RWPE2 (cell line): ENCODE measurements at regions not wholly inside any gene's neighbourhood (a gene's known extent, or its start where the extent isn't known, plus 50 kb on each side); places are given as distances from the start of the nearest gene placed in this dataset.

ENCODE experiments used
- ATAC-seq: fragments of 200-7000 bp; cut with Tn5 transposase; 3 replicates; pipeline ENCODE4 v1.9.1; 2021; ENCODE audit warnings: low read depth
- DNase-seq: peaks from one replicate; pipeline ENCODE4 v3.0.0-alpha.2; 2020; ENCODE audit warnings: low spot score
- H3K27ac ChIP-seq: fragments of 450-650 bp; 2 replicates; pipeline ENCODE4 v1.5.1; 2017; ENCODE audit warnings: mild to moderate bottlenecking; ENCODE audit not compliant: poor library complexity, severe bottlenecking
- H3K27me3 ChIP-seq: fragments of 250-450 bp; sonication (Bioruptor Pico); 2 replicates; pipeline ENCODE4 v1.5.1; 2021; ENCODE audit warnings: mild to moderate bottlenecking, moderate library complexity; ENCODE audit not compliant: insufficient read depth, poor library complexity, severe bottlenecking
- H3K36me3 ChIP-seq: fragments of 250-450 bp; sonication (Bioruptor Pico); 2 replicates; pipeline ENCODE4 v1.5.1; 2020; ENCODE audit warnings: low read depth, mild to moderate bottlenecking, moderate library complexity
- H3K4me1 ChIP-seq: fragments of 250-450 bp; sonication (Bioruptor Pico); 2 replicates; pipeline ENCODE4 v1.5.1; 2021; ENCODE audit warnings: mild to moderate bottlenecking, moderate library complexity; ENCODE audit not compliant: insufficient read depth, poor library complexity, severe bottlenecking
- H3K4me3 ChIP-seq: fragments of 250-450 bp; sonication (Bioruptor Pico); 2 replicates; pipeline ENCODE4 v1.5.1; 2021; ENCODE audit warnings: mild to moderate bottlenecking, moderate library complexity; ENCODE audit not compliant: severe bottlenecking
- H3K9me3 ChIP-seq: fragments of 250-450 bp; sonication (Bioruptor Pico); 2 replicates; pipeline ENCODE4 v1.5.1; 2021; ENCODE audit warnings: mild to moderate bottlenecking, moderate library complexity; ENCODE audit not compliant: severe bottlenecking
- TF ChIP-seq, protein P1 (sequence below): fragments of 450-650 bp; IDR thresholded peaks from one replicate; pipeline ENCODE4 v1.5.1; 2017; ENCODE audit warnings: mild to moderate bottlenecking, moderate library complexity; ENCODE audit not compliant: poor library complexity, severe bottlenecking

DNA sequence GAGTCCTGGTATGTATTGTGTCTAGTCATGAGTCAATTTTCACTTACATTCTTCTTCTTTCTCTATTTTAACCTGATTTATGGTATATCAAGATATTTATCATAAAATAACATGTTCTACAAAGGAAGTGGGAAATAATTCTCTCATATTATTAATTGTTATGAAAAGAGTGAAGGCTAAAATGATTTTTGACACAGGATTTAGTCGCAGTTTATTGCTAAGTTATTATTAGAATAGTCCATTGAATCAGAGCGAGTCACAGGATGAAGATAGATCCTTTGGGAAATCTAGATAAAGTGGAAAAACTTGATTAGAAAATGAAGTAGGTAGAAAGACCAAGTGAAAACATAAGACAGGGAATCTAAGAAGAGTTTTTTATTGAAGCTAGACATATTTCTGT lies 184.3 kb upstream of the DGKB start:
- no peak for DNase-seq
- Histone ChIP-seq H3K27ac (no peak overlapping the region), H3K4me1 (no peaks in the 10 kb centered on the region), H3K9me3 (no peaks in the 10 kb centered on the region), H3K27me3 (peaks cover 3% of the 10 kb centered on the region), H3K4me3 (no peak overlapping the region), H3K36me3 (no peaks in the 10 kb centered on the region)
- TF ChIP-seq, protein P1, sequence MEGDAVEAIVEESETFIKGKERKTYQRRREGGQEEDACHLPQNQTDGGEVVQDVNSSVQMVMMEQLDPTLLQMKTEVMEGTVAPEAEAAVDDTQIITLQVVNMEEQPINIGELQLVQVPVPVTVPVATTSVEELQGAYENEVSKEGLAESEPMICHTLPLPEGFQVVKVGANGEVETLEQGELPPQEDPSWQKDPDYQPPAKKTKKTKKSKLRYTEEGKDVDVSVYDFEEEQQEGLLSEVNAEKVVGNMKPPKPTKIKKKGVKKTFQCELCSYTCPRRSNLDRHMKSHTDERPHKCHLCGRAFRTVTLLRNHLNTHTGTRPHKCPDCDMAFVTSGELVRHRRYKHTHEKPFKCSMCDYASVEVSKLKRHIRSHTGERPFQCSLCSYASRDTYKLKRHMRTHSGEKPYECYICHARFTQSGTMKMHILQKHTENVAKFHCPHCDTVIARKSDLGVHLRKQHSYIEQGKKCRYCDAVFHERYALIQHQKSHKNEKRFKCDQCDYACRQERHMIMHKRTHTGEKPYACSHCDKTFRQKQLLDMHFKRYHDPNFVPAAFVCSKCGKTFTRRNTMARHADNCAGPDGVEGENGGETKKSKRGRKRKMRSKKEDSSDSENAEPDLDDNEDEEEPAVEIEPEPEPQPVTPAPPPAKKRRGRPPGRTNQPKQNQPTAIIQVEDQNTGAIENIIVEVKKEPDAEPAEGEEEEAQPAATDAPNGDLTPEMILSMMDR = no peak
- no peak for ATAC-seq

GRCh38 chr7:15086131-15086611 lies 183.6 kb upstream of the DGKB start:
- H3K36me3 ChIP-seq = no peaks in the 10 kb centered on the region
- H3K27me3 ChIP-seq = peaks cover 3% of the 10 kb centered on the region
- TF ChIP-seq, protein P1 = no peak
- no peak overlapping the region for H3K4me3 ChIP-seq
- no peak overlapping the region for H3K27ac ChIP-seq
- no peaks in the 10 kb centered on the region for H3K4me1 ChIP-seq
- ATAC-seq (no peak), DNase-seq (no peak)
- H3K9me3 ChIP-seq = no peaks in the 10 kb centered on the region

- no peaks in the 10 kb centered on the region for H3K36me3 ChIP-seq
- H3K9me3 ChIP-seq = no peaks in the 10 kb centered on the region
- H3K27me3 ChIP-seq = peaks cover 3% of the 10 kb centered on the region
- DNase-seq = no peak
- H3K4me1 ChIP-seq = no peaks in the 10 kb centered on the region
- ATAC-seq = no peak
- H3K27ac ChIP-seq = no peak overlapping the region
- TF ChIP-seq, protein P1 = no peak
- no peak overlapping the region for H3K4me3 ChIP-seq
Measured at GRCh38 chr7:15085366-15085765, 182.8 kb upstream of the DGKB start.

DNA sequence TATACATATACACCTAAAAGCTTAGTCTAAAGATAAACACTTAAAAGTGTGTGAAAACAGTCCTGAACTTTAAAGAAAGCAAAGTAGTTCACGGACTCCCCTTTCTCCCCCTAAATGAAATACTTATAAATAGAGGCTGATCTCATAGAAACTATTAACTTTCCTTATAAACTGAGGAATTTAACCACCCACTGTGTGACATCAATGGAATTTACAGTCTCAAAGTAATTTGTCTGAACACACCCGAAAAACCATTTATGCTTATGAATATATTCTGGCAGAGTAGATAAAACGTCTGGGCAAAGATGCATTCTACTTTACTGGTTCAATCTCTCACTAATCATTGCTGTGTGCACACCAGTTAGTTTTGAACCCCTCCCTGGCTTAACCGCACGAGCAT lies 181.8 kb upstream of the DGKB start:
- H3K4me3 ChIP-seq = no peak overlapping the region
- no peaks in the 10 kb centered on the region for H3K9me3 ChIP-seq
- no peak overlapping the region for H3K27ac ChIP-seq
- H3K27me3 ChIP-seq = peaks cover 3% of the 10 kb centered on the region
- DNase-seq (no peak), ATAC-seq (no peak)
- no peaks in the 10 kb centered on the region for H3K4me1 ChIP-seq
- TF ChIP-seq, protein P1 = no peak
- no peaks in the 10 kb centered on the region for H3K36me3 ChIP-seq

GRCh38 chr7:15081891-15082290 lies 179.3 kb upstream of the DGKB start:
- no peaks in the 10 kb centered on the region for H3K9me3 ChIP-seq
- ATAC-seq = no peak
- no peaks in the 10 kb centered on the region for H3K36me3 ChIP-seq
- no peak for DNase-seq
- no peaks in the 10 kb centered on the region for H3K4me1 ChIP-seq
- H3K4me3 ChIP-seq = no peak overlapping the region
- TF ChIP-seq, protein P1 = no peak
- H3K27ac ChIP-seq = no peak overlapping the region
- peaks cover 3% of the 10 kb centered on the region for H3K27me3 ChIP-seq
